ENCODE measurements at regions not wholly inside any gene's neighbourhood (a gene's known extent, or its start where the extent isn't known, plus 50 kb on each side); places are given as distances from the start of the nearest gene placed in this dataset.

DNA sequence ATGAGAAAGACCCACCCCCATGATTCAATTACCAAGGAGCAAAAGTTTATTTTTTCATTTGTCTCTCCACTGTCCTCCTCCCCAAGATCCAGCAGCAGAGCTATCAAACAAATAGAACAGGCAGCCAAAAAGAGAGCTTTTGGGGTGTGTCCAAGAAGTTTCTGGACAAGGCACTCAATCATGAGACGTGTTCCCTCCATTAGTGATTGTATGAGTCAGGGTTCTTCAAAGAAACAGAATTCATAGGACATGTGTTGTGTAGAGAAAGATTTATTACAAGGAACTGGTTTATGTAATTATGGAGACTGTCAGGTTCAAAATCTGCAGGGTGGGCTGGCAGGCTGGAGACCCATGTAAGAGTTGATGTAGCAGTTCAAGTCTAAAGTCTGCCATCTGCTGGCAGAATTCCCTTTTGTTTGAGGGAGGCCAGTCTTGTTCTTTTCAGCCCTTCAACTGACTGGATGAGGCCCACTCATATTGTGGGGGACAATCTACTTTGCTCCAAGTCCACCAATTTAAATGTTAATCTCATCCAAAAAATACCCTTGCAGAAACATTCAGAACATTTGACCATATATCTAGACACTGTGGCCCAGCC is 248.1 kb upstream of the OPRM1 start:
- H3K79me2 ChIP-seq (ENCODE audit: control insufficient read depth, insufficient read depth, low read length), result no peaks in the 10 kb centered on the region
- no peak overlapping the region for H3K27ac ChIP-seq (ENCODE audit: extremely low read depth, low read depth, low read length)
- FAIRE-seq (no peak), DNase-seq (ENCODE audit: extremely low read depth in 1 of 4, low spot score in 3 of 4) (no peak), ATAC-seq (no peak)
- TF ChIP-seq, protein P1, sequence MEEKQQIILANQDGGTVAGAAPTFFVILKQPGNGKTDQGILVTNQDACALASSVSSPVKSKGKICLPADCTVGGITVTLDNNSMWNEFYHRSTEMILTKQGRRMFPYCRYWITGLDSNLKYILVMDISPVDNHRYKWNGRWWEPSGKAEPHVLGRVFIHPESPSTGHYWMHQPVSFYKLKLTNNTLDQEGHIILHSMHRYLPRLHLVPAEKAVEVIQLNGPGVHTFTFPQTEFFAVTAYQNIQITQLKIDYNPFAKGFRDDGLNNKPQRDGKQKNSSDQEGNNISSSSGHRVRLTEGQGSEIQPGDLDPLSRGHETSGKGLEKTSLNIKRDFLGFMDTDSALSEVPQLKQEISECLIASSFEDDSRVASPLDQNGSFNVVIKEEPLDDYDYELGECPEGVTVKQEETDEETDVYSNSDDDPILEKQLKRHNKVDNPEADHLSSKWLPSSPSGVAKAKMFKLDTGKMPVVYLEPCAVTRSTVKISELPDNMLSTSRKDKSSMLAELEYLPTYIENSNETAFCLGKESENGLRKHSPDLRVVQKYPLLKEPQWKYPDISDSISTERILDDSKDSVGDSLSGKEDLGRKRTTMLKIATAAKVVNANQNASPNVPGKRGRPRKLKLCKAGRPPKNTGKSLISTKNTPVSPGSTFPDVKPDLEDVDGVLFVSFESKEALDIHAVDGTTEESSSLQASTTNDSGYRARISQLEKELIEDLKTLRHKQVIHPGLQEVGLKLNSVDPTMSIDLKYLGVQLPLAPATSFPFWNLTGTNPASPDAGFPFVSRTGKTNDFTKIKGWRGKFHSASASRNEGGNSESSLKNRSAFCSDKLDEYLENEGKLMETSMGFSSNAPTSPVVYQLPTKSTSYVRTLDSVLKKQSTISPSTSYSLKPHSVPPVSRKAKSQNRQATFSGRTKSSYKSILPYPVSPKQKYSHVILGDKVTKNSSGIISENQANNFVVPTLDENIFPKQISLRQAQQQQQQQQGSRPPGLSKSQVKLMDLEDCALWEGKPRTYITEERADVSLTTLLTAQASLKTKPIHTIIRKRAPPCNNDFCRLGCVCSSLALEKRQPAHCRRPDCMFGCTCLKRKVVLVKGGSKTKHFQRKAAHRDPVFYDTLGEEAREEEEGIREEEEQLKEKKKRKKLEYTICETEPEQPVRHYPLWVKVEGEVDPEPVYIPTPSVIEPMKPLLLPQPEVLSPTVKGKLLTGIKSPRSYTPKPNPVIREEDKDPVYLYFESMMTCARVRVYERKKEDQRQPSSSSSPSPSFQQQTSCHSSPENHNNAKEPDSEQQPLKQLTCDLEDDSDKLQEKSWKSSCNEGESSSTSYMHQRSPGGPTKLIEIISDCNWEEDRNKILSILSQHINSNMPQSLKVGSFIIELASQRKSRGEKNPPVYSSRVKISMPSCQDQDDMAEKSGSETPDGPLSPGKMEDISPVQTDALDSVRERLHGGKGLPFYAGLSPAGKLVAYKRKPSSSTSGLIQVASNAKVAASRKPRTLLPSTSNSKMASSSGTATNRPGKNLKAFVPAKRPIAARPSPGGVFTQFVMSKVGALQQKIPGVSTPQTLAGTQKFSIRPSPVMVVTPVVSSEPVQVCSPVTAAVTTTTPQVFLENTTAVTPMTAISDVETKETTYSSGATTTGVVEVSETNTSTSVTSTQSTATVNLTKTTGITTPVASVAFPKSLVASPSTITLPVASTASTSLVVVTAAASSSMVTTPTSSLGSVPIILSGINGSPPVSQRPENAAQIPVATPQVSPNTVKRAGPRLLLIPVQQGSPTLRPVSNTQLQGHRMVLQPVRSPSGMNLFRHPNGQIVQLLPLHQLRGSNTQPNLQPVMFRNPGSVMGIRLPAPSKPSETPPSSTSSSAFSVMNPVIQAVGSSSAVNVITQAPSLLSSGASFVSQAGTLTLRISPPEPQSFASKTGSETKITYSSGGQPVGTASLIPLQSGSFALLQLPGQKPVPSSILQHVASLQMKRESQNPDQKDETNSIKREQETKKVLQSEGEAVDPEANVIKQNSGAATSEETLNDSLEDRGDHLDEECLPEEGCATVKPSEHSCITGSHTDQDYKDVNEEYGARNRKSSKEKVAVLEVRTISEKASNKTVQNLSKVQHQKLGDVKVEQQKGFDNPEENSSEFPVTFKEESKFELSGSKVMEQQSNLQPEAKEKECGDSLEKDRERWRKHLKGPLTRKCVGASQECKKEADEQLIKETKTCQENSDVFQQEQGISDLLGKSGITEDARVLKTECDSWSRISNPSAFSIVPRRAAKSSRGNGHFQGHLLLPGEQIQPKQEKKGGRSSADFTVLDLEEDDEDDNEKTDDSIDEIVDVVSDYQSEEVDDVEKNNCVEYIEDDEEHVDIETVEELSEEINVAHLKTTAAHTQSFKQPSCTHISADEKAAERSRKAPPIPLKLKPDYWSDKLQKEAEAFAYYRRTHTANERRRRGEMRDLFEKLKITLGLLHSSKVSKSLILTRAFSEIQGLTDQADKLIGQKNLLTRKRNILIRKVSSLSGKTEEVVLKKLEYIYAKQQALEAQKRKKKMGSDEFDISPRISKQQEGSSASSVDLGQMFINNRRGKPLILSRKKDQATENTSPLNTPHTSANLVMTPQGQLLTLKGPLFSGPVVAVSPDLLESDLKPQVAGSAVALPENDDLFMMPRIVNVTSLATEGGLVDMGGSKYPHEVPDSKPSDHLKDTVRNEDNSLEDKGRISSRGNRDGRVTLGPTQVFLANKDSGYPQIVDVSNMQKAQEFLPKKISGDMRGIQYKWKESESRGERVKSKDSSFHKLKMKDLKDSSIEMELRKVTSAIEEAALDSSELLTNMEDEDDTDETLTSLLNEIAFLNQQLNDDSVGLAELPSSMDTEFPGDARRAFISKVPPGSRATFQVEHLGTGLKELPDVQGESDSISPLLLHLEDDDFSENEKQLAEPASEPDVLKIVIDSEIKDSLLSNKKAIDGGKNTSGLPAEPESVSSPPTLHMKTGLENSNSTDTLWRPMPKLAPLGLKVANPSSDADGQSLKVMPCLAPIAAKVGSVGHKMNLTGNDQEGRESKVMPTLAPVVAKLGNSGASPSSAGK (IDR thresholded peaks at IDR 0.05), result no peak
- no peaks in the 10 kb centered on the region; the same call in 1 of the 2 replicates for H3K9me3 ChIP-seq (replicated peaks; ENCODE audit: control insufficient read depth, insufficient read depth, low read depth, low read length)
- no TSS peak for BruUV-seq (replicated peaks)
- H3K4me3 ChIP-seq, result no peak overlapping the region
- no peak overlapping the region for H3K4me2 ChIP-seq (ENCODE audit: insufficient read depth, low read length)
- H3K36me3 ChIP-seq (ENCODE audit: control insufficient read depth, insufficient read depth, low read length), result no peaks in the 10 kb centered on the region
- 0% methylated on average over 1 of the region's 1 CpG for WGBS (ENCODE audit: insufficient coverage, low coverage, missing lambda C conversion rate)
- ChIA-PET POLR2A (no interaction called here), CTCF (ENCODE audit: low intra/inter-chr PET ratio) (no interaction called here)
- in situ Hi-C loops (cut with MboI) (no loop called here), intact Hi-C loops (cut with micrococcal nuclease) (no loop called here)
- H3K9ac ChIP-seq (ENCODE audit: insufficient read depth in 1 of 2, low read depth in 2 of 2, low read length in 2 of 2), result no peak overlapping the region
- H3K4me1 ChIP-seq (replicated peaks in 1 of 2; ENCODE audit: control insufficient read depth in 2 of 2, insufficient read depth in 2 of 2, low read length in 2 of 2), result no peaks in the 10 kb centered on the region
- H3K9me1 ChIP-seq (ENCODE audit: control insufficient read depth, insufficient read depth, low read length), result no peaks in the 10 kb centered on the region
- H4K20me1 ChIP-seq (replicated peaks; ENCODE audit: control insufficient read depth, insufficient read depth, low read length), result no peaks in the 10 kb centered on the region
- H2AFZ ChIP-seq (ENCODE audit: low read depth, low read length), result no peak overlapping the region
- no peaks in the 10 kb centered on the region for H3K27me3 ChIP-seq (ENCODE audit: control insufficient read depth in 2 of 2, insufficient read depth in 2 of 2, low read length in 2 of 2)
